Fibroblast of skin of left biceps (primary cell): ENCODE measurements at regions not wholly inside any gene's neighbourhood (a gene's known extent, or its start where the extent isn't known, plus 50 kb on each side); places are given as distances from the start of the nearest gene placed in this dataset.

Source experiments
- DNase-seq, 2 experiments: peaks; one replicate each; pipeline ENCODE4 v3.0.0-alpha.2; 2013; ENCODE audit warnings: low read depth in 2 of 2

DNA sequence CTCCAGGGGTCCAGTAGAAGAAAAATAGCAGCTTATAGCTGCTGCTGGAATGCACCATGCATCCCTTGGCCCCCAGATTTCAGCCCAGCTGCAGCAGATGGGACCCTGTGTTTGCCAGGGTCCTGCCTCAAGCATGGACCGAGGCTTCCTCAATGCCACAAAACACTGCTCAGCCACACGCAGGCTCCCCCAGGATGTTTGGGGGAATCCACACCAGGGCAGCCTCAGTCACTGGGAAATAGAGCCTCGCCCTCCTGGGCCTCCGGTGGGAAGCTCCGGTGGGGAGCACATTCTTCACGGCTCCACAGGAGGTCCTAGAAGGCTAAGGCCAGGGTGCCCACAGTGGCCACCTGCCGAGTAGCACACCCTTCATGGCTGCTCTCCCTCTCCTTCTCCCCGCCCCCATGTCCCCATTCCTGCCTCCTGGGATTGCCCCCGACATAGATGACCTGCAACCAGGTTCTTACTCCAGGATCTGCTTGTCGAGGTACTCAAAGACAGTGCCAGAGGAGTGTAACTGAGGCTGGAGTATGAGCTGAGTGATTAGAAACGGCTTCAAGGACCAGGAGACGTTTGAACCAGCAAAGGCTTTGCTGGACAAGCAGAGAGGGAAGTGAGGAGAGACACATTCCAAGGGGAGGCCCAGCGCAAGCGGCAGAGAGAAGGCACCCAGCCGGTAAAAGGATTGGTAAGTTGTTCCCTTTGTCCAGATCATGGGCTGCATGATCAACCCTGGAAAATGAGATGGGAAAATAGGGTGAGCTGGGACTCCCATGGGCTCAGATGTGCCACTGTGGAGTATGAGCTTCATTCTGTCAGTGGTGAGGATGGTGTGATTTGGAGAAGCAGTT lies 110.7 kb upstream of the UQCRFS1 start:
- no peak for DNase-seq

DNA sequence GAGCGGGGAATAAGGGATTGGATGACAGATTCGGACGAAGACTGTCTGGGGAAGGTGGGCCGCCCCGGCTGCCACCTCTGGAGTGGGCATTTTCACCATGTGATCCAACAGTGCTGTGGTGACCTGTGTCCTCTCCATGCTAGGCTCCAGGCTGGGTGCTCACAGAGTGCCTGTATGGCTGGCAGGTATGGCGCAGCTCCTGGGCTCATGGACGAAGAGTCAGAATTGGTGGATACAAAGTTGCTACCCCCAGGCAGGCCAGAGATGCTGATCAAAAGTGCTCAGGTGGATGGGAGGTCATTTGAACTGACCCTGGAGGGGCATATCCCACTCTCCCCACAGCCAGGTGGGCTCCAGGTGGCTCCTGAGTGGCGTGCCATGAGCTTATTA lies 111.3 kb upstream of the UQCRFS1 start:
- no peak for DNase-seq

DNA sequence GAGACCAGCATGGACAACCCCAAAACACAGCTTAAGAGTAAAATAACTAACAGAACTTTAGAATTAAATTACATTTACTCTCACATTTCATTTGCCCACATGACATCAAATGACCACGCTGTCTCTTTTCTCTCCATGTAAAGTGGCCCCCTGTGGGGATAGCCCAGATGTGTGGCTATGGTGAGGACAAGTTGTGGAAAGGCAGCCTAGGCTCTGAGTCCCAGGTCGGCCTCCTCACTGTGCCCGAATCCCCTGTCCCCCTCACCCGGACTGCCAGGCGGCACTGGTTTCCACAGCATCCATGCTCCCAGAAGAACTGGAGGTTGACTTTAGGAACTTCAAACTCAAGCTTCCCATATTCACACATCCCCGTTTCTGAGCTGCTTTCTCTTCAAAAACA lies 111.8 kb upstream of the UQCRFS1 start:
- no peak for DNase-seq

DNA sequence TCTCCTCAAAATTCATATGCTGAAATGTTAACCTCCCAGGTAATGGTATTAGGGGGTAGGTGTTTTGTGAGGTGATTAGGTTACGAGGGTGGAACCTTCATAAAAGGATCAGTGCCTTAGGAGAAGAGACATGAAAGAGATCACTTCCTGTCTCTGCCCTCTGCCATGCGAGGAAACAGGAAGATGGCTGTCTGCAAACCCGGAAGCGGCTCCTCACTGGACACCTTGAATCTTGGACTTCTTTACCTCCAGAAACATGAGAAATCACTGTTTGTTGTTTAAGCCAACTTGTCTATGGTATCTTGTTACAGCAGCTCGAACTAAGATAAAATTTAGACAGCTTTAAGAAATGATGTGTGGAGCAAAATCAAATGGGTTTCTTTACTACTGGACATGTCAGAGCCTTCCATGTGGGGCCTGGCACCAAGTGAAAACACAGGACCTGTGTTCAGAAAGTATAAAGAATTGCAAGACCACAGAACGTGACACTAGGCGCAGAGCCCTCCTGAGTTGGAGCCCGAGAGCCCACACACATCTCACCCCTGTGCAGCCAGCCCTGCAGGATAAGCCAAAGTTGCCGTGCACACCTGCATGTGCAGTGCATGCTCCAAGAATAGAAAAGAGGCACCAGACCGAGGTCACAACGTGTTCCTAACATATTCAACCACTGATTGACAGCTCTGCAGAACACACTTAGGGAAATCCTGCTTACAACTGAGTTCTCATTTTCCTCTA lies 112.5 kb upstream of the UQCRFS1 start:
- DNase-seq, result no peak

DNA sequence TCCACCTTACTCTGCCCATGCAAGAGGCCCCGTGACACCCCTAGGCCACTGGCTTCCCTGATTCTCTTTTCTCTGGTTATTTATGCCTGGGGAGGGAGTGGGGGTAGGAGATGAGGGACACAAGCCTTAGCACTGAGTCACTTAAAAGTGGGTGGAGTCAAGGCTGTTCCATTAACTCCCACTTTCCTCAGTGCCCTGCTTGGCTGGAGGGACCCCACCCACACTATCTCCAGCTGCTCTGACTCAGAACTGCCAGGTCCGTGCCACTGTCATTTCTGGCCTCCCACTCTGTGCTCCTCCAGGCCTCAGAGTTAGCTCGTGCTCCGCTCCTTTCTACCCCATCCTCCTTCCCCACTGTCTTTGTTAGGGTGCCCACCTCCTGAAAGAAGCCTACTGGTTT lies 113.4 kb upstream of the UQCRFS1 start:
- no peak for DNase-seq

DNA sequence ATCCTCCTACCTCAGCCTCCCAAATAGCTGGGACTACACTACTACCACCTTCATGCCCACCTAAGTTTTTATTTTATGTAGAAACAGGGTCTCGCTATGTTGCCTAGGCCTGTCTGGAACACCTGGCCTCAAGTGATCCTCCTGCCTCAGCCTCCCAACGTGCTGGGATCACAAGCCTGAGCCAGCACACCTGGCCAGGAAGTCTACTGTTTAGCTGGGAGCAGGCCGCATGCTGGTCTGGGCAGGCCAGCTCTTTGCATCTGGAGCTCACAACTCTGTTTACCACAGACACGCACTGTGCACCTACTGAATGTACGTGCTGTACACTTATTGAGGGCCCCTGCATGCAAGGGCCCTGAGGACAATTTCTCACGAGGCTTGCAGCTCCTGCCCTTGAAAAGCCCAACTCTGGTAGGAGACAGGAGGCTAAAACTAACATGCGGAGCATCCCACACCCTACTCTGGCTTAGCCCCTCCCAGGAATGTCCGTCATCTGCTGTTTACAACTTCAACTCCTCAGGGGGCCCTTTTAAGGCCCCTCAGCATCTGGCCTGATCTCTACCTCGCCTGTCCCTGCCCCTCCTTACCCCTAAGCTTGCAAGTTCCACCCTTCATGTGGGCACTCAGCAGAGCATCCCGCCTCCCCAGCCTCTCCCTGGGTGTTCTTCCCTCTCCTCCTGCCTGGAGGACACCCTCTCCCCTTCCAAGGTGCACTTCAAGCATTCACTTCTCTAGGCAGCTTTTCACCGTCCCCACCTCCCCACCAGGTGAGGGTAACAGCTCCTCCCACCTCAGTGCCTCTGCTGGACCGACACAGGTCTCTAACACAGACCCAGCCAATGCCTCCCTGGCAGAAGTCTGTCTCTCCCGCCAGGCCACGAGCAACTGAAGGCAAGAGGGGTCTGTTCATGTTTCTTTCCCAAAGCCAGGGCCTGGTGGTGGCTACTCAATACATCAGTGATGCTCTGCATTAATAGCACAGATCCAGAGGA lies 114.2 kb upstream of the UQCRFS1 start:
- no peak for DNase-seq

DNA sequence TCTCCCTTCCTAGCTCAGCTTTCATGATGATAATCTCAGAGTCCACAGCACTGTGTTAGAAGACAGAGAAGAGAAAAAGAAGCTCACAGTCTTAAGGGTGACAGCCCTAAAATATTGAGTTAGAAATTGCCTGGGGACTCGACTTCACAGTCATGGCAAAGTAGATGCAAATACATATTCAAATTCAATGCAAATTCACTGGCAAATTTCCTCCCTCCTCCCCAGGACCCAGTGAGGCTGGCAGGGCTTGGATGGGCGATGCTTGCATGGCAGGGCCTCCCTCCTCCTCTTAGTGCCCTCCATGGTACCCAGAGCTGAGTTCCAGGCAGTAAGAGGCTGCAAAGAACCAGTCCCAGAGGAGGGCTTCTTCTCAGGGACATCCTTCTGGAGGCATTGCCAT lies 115.6 kb upstream of the UQCRFS1 start:
- no peak for DNase-seq

DNA sequence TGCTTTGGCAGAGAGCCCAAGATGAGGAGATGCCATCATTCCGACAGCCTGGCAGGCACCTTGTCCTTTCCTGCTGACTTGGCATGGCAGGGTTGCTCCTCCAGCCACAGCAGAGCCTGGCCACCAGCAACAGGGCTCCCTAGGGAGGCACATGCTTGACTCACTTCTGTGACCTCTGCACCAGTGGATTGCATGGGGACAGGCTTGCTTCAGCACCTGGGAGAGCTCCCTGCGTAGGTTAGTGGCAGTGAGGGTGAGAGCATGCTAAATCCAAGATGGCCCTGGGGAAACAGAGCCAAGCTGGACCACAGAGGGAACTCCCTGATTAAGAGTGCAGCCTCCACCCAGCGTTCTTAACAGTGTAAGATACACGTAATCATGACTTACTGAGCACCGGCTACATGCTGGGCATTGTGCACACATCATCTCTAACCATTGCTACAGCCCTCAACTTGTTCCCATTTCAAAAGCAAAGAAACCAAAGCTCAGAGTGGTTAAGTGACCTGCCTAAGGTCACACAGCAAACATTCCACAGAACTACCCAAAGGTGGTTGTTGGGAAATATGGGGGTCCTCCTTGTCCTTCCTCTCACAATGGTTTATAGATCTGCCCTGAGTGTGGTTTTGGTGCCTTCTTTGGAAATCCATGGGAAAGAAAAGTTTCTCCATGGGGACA lies 116.6 kb upstream of the UQCRFS1 start:
- no peak for DNase-seq

DNA sequence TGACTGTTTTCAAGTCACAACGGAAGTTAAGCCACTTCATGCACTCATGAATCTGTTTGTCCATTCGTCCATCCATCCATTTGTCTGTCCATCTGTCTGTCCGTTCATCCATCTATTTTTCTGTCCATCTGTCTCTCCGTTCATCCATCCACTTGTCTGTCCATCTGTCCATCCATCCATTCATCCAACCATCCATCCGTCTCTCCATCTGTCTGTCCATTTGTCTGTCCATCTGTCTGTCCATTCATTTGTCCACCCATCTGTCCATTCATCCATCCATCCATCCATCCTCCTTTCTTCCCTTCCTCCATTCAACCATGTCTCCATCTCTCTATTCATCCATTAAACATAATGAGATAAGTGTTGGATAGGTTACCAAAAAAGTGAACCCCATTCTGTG lies 123.5 kb upstream of the UQCRFS1 start:
- no peak for DNase-seq

DNA sequence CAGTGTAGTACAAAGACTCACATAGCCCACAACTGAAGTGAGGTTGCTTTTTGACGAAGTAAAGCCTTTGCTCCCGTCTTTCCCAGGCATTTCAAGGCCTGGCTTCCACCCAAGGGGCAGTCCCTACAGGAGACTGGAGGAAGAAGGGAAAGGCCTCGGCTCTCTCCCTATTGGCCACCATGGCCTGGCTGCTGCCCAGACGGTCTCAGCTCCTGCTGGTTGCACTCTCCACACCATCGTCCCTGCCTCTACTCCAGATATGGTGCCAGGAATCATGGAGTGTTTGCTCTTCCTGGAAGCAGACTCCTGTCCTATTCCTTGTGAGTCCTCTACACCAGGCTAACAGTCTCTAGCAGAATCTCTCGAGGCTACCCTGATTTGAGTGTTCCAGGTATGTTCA lies 124.1 kb upstream of the UQCRFS1 start:
- DNase-seq, result no peak

DNA sequence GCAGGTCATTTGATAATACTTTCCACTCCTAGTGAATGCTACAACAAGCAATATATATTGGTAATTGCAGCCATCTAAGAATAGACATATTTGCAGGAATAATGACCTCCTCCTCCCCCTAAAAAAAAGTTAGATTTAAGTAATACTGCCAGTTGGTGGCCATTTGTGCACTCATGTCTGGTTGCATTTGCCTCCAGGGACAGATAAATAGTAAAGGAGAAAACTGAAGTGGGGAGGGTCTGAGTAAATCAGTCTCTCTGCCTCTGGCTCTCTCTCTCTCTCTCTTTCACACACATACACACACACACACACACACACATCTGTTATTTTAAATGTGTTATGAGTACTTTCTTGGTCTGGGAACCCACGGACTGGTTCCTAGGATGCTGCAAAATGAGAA lies 125.5 kb upstream of the UQCRFS1 start:
- DNase-seq, result no peak

DNA sequence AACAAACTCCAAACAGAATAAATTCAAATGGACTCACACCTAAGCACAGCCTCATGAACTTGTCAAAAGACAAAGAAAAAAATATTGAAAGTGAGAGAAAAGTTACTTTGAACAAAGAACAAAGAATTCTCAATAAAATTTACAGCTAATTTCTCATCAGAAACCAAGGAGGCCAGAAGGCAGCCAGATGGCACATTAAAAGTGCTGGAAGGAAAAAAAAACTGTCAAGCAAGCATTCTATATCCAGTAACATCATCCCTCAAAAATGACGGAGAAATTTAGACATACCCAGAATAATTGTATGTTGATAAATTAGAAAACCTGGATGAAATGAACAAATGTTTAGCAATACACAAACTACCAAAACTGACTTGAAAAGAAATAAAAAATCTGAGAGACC lies 129.8 kb upstream of the UQCRFS1 start:
- no peak for DNase-seq

DNA sequence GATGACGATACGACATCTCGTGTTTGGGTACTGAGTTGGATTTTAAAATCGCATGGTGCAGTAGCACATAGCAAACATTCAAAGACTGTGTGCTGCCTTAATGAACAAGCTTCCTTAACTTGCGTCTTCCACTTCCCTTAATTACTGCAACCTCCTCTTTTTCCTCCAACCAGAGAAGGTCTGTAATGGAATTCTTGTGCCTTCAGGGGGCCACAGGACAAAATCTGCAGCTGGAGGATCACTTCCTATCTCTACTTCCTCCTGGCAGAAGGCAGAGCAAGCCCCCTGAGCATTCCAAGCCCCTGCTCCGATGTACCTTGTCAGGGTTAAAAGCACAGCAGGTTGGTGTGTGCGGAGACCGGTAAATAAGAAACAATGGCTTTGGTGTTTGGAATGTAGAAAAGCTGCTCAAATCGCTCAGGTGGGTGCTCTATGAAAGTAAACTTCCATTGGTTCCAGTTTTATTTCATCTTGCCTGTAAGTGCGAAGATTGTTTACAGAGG lies 151.3 kb upstream of the UQCRFS1 start:
- DNase-seq, result no peak

DNA sequence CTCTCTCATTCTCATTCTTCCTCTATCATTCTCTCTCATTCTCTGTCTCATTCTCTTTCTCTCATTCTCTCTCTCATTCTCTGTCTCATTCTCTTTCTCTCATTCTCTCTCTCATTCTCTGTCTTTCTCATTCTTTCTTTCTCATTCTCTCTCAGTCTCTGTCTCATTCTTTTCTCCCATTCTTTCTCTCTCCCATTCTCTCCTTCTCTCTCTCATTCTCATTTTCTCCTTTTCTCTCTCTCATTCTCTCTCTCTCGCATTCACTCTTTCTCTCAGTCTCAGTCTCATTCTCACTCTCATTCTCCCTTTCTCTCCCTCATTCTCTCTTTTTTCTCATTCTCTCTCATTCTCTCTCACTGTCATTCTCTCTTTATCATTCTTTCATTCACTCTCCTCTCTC lies 152.0 kb upstream of the UQCRFS1 start:
- DNase-seq, result no peak

DNA sequence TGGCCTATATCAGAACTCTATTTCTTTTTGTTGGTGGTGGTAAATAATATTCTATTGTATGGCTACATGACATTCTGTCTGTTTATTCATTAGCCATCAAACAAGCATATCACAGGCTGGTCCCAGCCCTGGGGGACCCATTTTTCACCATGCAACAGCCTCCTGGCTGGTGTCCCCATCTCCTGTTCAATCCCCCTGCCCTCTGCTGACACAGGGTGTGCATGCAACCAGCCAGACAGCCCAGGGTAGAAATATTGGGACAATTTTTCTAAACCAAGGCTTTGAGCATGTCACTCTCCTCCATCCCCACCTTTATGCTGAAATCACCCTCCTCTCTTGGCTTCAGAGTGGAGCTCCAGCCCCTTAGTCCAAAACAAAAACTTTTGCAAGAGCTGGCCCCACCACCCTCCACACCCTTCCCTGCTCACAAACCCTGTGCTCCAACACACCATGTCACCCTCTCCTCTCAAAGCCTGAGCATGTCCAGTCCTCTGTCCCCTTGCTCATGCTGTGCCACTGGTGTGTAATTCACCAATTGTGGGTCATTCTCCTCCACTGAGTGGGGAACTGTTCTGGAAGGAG lies 153.0 kb upstream of the UQCRFS1 start:
- DNase-seq, result no peak

DNA sequence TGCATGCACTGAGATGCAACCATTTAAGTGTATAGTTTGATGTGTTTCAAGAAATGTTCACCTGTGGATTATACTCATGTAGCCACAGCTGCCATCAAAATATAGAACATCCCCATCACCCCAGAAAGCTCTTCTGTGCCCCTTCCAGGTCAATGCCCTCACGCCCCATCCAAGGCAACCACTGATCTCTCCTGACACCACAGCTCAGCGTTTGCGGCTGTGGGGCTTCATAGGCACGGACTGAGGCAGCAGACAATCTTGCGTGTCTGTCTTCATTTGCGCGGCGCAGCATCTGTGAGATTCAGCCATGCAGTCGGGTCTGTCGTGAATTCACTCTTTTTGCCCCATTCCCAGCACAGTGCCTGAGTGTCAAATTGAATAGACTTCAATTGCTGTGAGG lies 153.8 kb upstream of the UQCRFS1 start:
- DNase-seq, result no peak

DNA sequence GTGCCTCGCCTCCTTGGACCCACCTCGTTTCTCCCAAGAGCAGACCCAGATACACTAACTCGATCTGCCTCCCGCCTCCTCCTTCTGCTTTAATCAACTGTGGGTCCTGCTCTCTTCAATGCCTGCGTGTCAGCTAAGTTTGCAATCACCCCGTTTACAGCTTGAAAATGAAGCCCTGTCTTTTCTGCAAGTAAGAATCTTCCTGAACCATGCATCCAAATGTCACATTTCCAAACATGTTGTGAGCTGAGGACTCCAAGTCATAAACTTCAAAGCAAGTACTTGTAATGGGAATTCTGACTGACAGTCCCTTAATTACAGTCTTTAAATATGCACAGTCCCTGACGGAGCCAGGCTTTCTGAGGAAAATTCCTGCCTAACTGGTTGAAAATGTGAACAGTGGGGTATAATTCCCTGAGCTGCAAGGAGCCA lies 154.9 kb upstream of the UQCRFS1 start:
- DNase-seq, result no peak

DNA sequence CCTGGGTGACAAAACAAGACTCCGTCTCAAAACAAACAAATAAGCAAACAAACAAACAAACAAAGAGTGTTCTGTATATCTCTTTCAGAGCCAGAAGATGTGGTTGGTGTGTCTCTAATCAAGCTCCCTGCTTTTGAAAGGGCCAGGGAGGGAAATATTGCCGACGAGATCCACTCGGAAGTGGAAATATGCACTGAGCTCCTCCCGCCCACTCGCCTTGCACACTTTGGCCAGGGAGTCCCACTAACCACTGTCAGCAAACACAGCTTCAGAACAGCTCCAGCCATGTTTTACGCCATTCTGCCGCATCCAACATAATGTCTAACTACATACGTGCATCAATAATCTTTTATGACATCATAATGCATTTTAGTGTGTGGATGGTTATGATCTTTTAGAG lies 155.5 kb upstream of the VSTM2B start:
- no peak for DNase-seq

DNA sequence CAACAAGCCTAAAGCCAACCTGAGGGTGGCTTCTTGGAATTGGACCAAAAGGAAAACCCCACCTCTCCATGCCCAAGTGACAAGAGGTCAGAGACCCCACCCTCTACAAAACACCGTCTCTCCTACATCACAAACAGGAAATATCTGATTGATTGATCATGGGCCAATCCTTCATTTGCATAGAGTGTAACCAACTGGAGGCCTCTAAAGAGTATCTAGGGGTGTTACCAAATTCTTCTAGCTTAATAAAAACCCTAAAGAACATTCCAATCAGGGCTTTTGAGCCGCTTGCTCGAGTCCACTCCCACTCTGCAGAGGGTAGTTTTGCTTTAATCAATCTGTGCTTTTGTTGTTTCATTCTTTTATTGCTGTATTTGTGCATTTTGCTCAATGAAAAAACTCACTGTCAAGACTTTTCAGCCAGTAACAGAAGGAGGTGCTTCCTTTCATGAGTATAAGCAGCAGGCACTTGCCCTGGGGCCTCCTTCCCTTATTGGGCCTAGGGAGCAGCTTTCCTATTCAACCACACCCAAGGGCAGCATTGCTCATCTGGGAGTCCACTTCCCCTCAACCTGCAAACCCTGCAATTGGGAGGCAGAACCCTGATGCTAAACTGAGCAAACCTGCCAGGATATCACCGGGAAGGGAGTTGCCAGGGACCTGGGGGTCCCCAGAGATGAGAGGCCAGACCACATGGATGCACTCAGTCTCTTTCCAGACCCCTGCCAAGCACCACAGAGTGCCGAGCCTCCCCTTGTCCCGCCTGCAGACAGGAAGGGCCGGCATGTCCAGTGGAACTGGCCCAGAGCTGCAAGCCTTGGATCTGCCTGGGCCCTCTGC lies 154.3 kb upstream of the VSTM2B start:
- no peak for DNase-seq

DNA sequence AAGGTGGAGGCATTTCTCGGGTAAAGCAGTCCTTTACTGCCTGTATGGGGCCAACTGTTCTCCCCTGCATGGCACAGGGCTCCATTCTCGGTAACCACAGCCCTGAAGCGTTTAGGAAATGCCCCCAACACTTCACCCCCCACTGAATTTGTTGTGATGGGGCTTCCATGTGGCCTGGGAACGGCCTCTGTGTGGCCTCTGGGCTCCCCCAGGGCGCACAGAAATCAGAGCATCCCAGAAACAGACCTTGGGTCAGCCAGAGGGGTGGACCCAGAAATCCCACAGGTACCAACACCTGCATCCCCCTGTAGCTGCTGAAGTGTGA lies 153.7 kb upstream of the VSTM2B start:
- DNase-seq, result no peak
